ENCODE measurements at regions not wholly inside any gene's neighbourhood (a gene's known extent, or its start where the extent isn't known, plus 50 kb on each side); places are given as distances from the start of the nearest gene placed in this dataset.

DNA sequence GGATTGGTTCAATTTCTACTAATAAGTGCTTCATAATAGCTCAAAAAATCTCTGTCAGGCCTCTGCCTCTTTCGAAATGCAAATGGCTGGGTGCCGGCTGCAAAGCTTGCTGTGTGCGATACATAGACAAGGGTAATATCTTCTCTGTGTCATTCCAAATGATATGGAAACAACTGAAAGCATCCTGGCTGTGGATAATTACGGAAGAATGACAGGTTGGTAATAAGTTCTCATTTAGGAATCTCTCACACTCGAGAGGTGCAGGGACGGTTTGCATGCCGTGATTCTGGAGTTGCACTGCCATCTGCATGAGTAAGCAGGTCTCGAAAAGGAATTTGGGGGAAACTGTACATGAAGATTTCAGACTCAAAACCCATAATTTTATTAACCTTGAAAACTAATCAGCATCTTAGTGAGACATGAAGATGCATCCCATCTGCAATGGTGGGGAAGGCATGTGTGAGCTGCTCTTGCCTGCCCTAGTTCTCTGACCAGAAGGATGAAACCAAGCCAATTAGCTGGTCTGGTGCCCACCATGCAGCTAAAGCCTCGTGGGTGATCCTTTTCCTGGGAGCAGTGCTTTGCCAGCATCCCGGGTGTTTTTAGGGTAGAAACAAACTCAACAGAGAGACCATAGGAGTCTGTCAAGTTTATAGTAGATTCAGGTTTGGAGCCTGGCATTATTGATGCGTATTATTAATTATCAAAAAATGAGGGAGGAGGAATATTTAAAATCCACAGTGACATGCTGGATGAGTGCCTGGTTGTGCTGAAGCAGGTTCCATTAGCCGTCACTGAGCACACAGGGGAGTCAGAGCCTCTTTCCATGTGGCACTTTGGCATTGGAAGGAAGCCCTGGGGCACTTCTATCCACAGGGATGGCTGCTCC is 503.6 kb upstream of the MGMT start:
- no peaks in the 10 kb centered on the region for H3K27me3 ChIP-seq
- no peaks in the 10 kb centered on the region for H3K79me2 ChIP-seq
- 91% methylated on average over 12 of the region's 12 CpGs for WGBS (ENCODE audit: low lambda C conversion rate, missing lambda C conversion rate)
- H3K9me3 ChIP-seq (ENCODE audit: low read depth) = no peaks in the 10 kb centered on the region
- H3K9me2 ChIP-seq (replicated peaks; ENCODE audit: insufficient read depth) = no peaks in the 10 kb centered on the region
- no peak overlapping the region for H3K4me3 ChIP-seq
- TF ChIP-seq EZH2 (IDR thresholded peaks at IDR 0.05; ENCODE audit: borderline replicate concordance) (no peak), EZH2phosphoT487 (IDR thresholded peaks at IDR 0.05; ENCODE audit: low read depth, severe bottlenecking, unreplicated experiment) (no peak), CTCF (IDR thresholded peaks at IDR 0.05; ENCODE audit: poor library complexity) (no peak)
- no peaks in the 10 kb centered on the region for H3K4me1 ChIP-seq (ENCODE audit: insufficient read depth)
- DNase-seq (ENCODE audit: low spot score) = no peak
- no peaks in the 10 kb centered on the region for H3K36me3 ChIP-seq (replicated peaks; ENCODE audit: insufficient read depth, low read depth)
- H3K27ac ChIP-seq = no peak overlapping the region
- no peak overlapping the region for H2AFZ ChIP-seq
- no peaks in the 10 kb centered on the region for H4K20me1 ChIP-seq (ENCODE audit: insufficient read depth, poor library complexity, severe bottlenecking)
- no peak overlapping the region for H3K4me2 ChIP-seq

GRCh38 chr10:128964100-128964403 is 503.0 kb upstream of the MGMT start:
- Histone ChIP-seq H4K20me1 (ENCODE audit: insufficient read depth, poor library complexity, severe bottlenecking) (no peaks in the 10 kb centered on the region), H3K4me2 (no peak overlapping the region), H3K9me3 (ENCODE audit: low read depth) (no peaks in the 10 kb centered on the region), H3K27me3 (no peaks in the 10 kb centered on the region), H3K27ac (no peak overlapping the region), H3K4me3 (no peak overlapping the region), H3K79me2 (no peaks in the 10 kb centered on the region), H2AFZ (no peak overlapping the region), H3K36me3 (replicated peaks; ENCODE audit: insufficient read depth, low read depth) (no peaks in the 10 kb centered on the region), H3K4me1 (ENCODE audit: insufficient read depth) (no peaks in the 10 kb centered on the region), H3K9me2 (replicated peaks; ENCODE audit: insufficient read depth) (no peaks in the 10 kb centered on the region)
- no peak for TF ChIP-seq EZH2phosphoT487 (IDR thresholded peaks at IDR 0.05; ENCODE audit: low read depth, severe bottlenecking, unreplicated experiment)
- TF ChIP-seq CTCF (IDR thresholded peaks at IDR 0.05; ENCODE audit: poor library complexity) = no peak
- no peak for TF ChIP-seq EZH2 (IDR thresholded peaks at IDR 0.05; ENCODE audit: borderline replicate concordance)
- no peak for DNase-seq (ENCODE audit: low spot score)
- 55% methylated on average over 3 of the region's 3 CpGs for WGBS (ENCODE audit: low lambda C conversion rate, missing lambda C conversion rate)

GRCh38 chr10:128967980-128968756 is 498.9 kb upstream of the MGMT start:
- DNase-seq (ENCODE audit: low spot score) = no peak
- no peak for TF ChIP-seq EZH2 (IDR thresholded peaks at IDR 0.05; ENCODE audit: borderline replicate concordance)
- TF ChIP-seq CTCF (IDR thresholded peaks at IDR 0.05; ENCODE audit: poor library complexity) = no peak
- no peak for TF ChIP-seq EZH2phosphoT487 (IDR thresholded peaks at IDR 0.05; ENCODE audit: low read depth, severe bottlenecking, unreplicated experiment)
- no peak overlapping the region for H3K4me3 ChIP-seq
- H3K27me3 ChIP-seq = peaks cover 3% of the 10 kb centered on the region
- no peak overlapping the region for H3K4me2 ChIP-seq
- H3K9me2 ChIP-seq (replicated peaks; ENCODE audit: insufficient read depth) = no peaks in the 10 kb centered on the region
- H3K9me3 ChIP-seq (ENCODE audit: low read depth) = no peaks in the 10 kb centered on the region
- 90% methylated on average over 11 of the region's 11 CpGs for WGBS (ENCODE audit: low lambda C conversion rate, missing lambda C conversion rate)
- no peak overlapping the region for H3K27ac ChIP-seq
- no peaks in the 10 kb centered on the region for H4K20me1 ChIP-seq (ENCODE audit: insufficient read depth, poor library complexity, severe bottlenecking)
- no peaks in the 10 kb centered on the region for H3K79me2 ChIP-seq
- H3K36me3 ChIP-seq (replicated peaks; ENCODE audit: insufficient read depth, low read depth) = no peaks in the 10 kb centered on the region
- no peak overlapping the region for H2AFZ ChIP-seq
- peaks cover 6% of the 10 kb centered on the region for H3K4me1 ChIP-seq (ENCODE audit: insufficient read depth)
